ENCODE measurements at regions not wholly inside any gene's neighbourhood (a gene's known extent, or its start where the extent isn't known, plus 50 kb on each side); places are given as distances from the start of the nearest gene placed in this dataset.

DNA sequence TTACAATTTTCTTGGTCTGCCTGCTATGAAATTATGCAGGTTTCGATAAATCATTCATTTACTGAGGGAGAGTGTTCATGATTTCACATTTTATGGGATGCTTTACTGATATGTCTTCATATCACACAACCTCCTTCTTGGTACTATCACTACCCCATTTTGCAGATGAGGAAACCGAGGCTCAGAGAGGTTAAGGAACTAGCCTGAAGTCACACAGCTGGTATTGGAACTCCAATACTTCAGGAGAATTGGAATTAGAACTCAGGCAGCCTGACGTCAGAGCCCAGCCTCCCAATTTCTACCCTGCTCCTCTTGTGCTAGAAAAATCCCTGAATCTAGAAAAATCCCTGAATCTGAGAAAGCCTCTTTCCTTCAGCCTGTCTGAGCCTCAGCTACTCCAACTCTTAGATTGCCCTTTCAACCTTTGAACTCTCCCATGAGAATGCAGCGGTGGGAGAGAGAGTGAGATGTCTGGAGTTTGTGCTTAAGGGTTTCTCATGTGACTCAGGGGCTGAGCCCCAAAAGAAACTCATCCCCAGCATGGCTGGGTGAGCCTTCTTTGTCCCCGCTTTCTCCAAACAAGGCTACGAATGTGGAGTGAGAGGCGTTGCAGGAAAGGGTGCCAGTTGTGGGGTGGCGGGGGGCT lies 50.8 kb upstream of the IFNLR1 start:
- TF ChIP-seq, protein P1, sequence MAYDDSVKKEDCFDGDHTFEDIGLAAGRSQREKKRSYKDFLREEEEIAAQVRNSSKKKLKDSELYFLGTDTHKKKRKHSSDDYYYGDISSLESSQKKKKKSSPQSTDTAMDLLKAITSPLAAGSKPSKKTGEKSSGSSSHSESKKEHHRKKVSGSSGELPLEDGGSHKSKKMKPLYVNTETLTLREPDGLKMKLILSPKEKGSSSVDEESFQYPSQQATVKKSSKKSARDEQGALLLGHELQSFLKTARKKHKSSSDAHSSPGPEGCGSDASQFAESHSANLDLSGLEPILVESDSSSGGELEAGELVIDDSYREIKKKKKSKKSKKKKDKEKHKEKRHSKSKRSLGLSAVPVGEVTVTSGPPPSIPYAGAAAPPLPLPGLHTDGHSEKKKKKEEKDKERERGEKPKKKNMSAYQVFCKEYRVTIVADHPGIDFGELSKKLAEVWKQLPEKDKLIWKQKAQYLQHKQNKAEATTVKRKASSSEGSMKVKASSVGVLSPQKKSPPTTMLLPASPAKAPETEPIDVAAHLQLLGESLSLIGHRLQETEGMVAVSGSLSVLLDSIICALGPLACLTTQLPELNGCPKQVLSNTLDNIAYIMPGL (CRISPR knock-in tag; IDR thresholded peaks at IDR 0.05) = no peak
- TF ChIP-seq ESRRA (CRISPR knock-in tag; IDR thresholded peaks at IDR 0.05; ENCODE audit: borderline replicate concordance) = no peak
- TF ChIP-seq, protein P2, sequence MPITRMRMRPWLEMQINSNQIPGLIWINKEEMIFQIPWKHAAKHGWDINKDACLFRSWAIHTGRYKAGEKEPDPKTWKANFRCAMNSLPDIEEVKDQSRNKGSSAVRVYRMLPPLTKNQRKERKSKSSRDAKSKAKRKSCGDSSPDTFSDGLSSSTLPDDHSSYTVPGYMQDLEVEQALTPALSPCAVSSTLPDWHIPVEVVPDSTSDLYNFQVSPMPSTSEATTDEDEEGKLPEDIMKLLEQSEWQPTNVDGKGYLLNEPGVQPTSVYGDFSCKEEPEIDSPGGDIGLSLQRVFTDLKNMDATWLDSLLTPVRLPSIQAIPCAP (CRISPR knock-in tag; IDR thresholded peaks at IDR 0.05) = no peak
- TF ChIP-seq, protein P3, sequence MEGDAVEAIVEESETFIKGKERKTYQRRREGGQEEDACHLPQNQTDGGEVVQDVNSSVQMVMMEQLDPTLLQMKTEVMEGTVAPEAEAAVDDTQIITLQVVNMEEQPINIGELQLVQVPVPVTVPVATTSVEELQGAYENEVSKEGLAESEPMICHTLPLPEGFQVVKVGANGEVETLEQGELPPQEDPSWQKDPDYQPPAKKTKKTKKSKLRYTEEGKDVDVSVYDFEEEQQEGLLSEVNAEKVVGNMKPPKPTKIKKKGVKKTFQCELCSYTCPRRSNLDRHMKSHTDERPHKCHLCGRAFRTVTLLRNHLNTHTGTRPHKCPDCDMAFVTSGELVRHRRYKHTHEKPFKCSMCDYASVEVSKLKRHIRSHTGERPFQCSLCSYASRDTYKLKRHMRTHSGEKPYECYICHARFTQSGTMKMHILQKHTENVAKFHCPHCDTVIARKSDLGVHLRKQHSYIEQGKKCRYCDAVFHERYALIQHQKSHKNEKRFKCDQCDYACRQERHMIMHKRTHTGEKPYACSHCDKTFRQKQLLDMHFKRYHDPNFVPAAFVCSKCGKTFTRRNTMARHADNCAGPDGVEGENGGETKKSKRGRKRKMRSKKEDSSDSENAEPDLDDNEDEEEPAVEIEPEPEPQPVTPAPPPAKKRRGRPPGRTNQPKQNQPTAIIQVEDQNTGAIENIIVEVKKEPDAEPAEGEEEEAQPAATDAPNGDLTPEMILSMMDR (IDR thresholded peaks at IDR 0.05) = no peak
- no peak for TF ChIP-seq RELA (CRISPR knock-in tag; IDR thresholded peaks at IDR 0.05; ENCODE audit: borderline replicate concordance)
- no peak for TF ChIP-seq SP1 (CRISPR knock-in tag; conservative IDR thresholded peaks at IDR 0.05)

All from WTC11 (cell line).